H1 (cell line): ENCODE measurements at regions not wholly inside any gene's neighbourhood (a gene's known extent, or its start where the extent isn't known, plus 50 kb on each side); places are given as distances from the start of the nearest gene placed in this dataset.

Experiments used
- CTCF ChIA-PET: fragments of 300-600 bp; sonication (Branson Sonifier 250); formaldehyde crosslinking; loops from one replicate; lab custom pipeline; 2021; ENCODE audit not compliant: partially characterized antibody; lab: Charles Lee
- POLR2A ChIA-PET: fragments of 300-600 bp; sonication (Branson Sonifier 250); formaldehyde crosslinking; loops from one replicate; lab custom pipeline; 2021; ENCODE audit warnings: inconsistent platforms; ENCODE audit not compliant: partially characterized antibody; lab: Charles Lee
- DNase-seq, 2 experiments: peaks; one replicate each; pipeline versions ENCODE4 v3.0.0 to v3.0.0-alpha.2; 2010 to 2022; ENCODE audit warnings: low spot score in 2 of 2, low read depth in 1 of 2, mixed read lengths in 1 of 2
- FAIRE-seq: peaks from 2 replicates; lab custom pipeline; 2011; peaks lifted over from hg19 to GRCh38; lab: Jason Lieb, UNC
- H2AFZ ChIP-seq: 2 replicates; pipeline ENCODE4 v1.8.1; 2012; ENCODE audit warnings: low read length, inconsistent platforms
- H2AK5ac ChIP-seq: 2 replicates; pipeline ENCODE4 v1.6.1; 2013; ENCODE audit warnings: low read depth, low read length
- H2BK120ac ChIP-seq: replicated peaks from 2 replicates; pipeline ENCODE3; 2013; ENCODE audit warnings: low read depth, low read length, inconsistent platforms
- H2BK12ac ChIP-seq: 2 replicates; pipeline ENCODE4 v1.6.1; 2013; ENCODE audit warnings: low read depth, low read length
- H2BK15ac ChIP-seq: 2 replicates; pipeline ENCODE4 v1.6.1; 2013; ENCODE audit warnings: low read length
- H2BK20ac ChIP-seq: 2 replicates; pipeline ENCODE4 v1.6.1; 2013; ENCODE audit warnings: low read length
- H2BK5ac ChIP-seq: 2 replicates; pipeline ENCODE4 v1.6.1; 2013; ENCODE audit warnings: low read depth, low read length
- H3K14ac ChIP-seq: 2 replicates; pipeline ENCODE4 v1.6.1; 2013; ENCODE audit warnings: inconsistent platforms; ENCODE audit not compliant: insufficient read length
- H3K18ac ChIP-seq: 2 replicates; pipeline ENCODE4 v1.6.1; 2013; ENCODE audit warnings: low read length; ENCODE audit errors: extremely low read depth
- H3K23ac ChIP-seq: 2 replicates; pipeline ENCODE4 v1.6.1; 2013; ENCODE audit warnings: inconsistent platforms; ENCODE audit not compliant: insufficient read length
- H3K23me2 ChIP-seq: 2 replicates; pipeline ENCODE4 v1.6.1; 2013; ENCODE audit warnings: low read depth, low read length
- H3K27ac ChIP-seq: 2 replicates; pipeline ENCODE4 v1.6.1; 2011; ENCODE audit warnings: low read depth, low read length, inconsistent platforms
- H3K27me3 ChIP-seq, 4 experiments: replicated peaks in 1 of 4; 1 replicate in 1 of 4; 2 replicates in 3 of 4; pipeline versions ENCODE4 v1.6.1 to v1.8.1; 2011 to 2013; ENCODE audit warnings: low read length in 3 of 4, mild to moderate bottlenecking in 3 of 4, inconsistent platforms in 2 of 4, mixed read lengths in 2 of 4, moderate library complexity in 1 of 4; ENCODE audit not compliant: control insufficient read depth in 3 of 4, insufficient read depth in 3 of 4; ENCODE audit errors: extremely low read depth in 1 of 4
- H3K36me3 ChIP-seq, 4 experiments: 2 replicates each; pipeline versions ENCODE4 v1.6.1 to v1.8.1; 2011 to 2013; ENCODE audit warnings: mild to moderate bottlenecking in 4 of 4, low read length in 3 of 4, moderate library complexity in 2 of 4, control low read depth in 1 of 4, inconsistent platforms in 1 of 4; ENCODE audit not compliant: insufficient read depth in 4 of 4, control insufficient read depth in 2 of 4
- H3K4ac ChIP-seq: replicated peaks from 2 replicates; pipeline ENCODE3; 2013; ENCODE audit warnings: low read length, low read depth, mixed read lengths, inconsistent platforms; ENCODE audit not compliant: insufficient read length
- H3K4me1 ChIP-seq, 4 experiments: replicated peaks in 1 of 4; 1 replicate in 1 of 4; 2 replicates in 3 of 4; pipeline versions ENCODE4 v1.6.1 to v1.8.1; 2011 to 2013; ENCODE audit warnings: low read length in 3 of 4, inconsistent platforms in 2 of 4, mixed read lengths in 1 of 4; ENCODE audit not compliant: insufficient read depth in 4 of 4, control insufficient read depth in 3 of 4
- H3K4me2 ChIP-seq, 2 experiments: 2 replicates each; pipeline versions ENCODE4 v1.6.1 to v1.8.1; 2011 to 2013; ENCODE audit warnings: low read depth in 2 of 2, low read length in 2 of 2, control low read depth in 1 of 2, inconsistent platforms in 1 of 2, mild to moderate bottlenecking in 1 of 2; ENCODE audit not compliant: insufficient read depth in 1 of 2
- H3K4me3 ChIP-seq, 4 experiments: fragments of 200-600, 300-600 bp in 1 of 4; sonication (generic), shearing (Covaris generic), sonication (Bioruptor Twin) in 1 of 4; 2 replicates each; pipeline versions ENCODE4 v1.5.1 to v1.8.1; 2011 to 2016; ENCODE audit warnings: low read length in 4 of 4, low read depth in 3 of 4, control low read depth in 2 of 4, inconsistent platforms in 2 of 4, mild to moderate bottlenecking in 2 of 4, mixed read lengths in 1 of 4, moderate library complexity in 1 of 4; ENCODE audit not compliant: insufficient read depth in 2 of 4; ENCODE audit errors: extremely low read depth in 1 of 4
- H3K56ac ChIP-seq: replicated peaks from 2 replicates; pipeline ENCODE3; 2013; ENCODE audit warnings: low read depth, mild to moderate bottlenecking, mixed read lengths, low read length, inconsistent platforms; ENCODE audit not compliant: insufficient read length
- H3K79me1 ChIP-seq: 2 replicates; pipeline ENCODE4 v1.6.1; 2013; ENCODE audit warnings: low read depth, low read length, control low read depth
- H3K79me2 ChIP-seq, 2 experiments: 2 replicates each; pipeline versions ENCODE4 v1.6.1 to v1.8.1; 2012 to 2013; ENCODE audit warnings: low read length in 2 of 2, mild to moderate bottlenecking in 2 of 2, inconsistent platforms in 1 of 2; ENCODE audit not compliant: insufficient read depth in 2 of 2, control insufficient read depth in 1 of 2
- H3K9ac ChIP-seq, 4 experiments: replicated peaks in 1 of 4; 1 replicate in 1 of 4; 2 replicates in 3 of 4; pipeline versions ENCODE4 v1.6.1 to v1.8.1; 2011 to 2013; ENCODE audit warnings: low read depth in 3 of 4, low read length in 3 of 4, control low read depth in 2 of 4, mild to moderate bottlenecking in 2 of 4, moderate library complexity in 2 of 4, inconsistent platforms in 1 of 4; ENCODE audit errors: extremely low read depth in 1 of 4
- H3K9me3 ChIP-seq, 2 experiments: 2 replicates each; pipeline versions ENCODE4 v1.6.1 to v1.8.1; 2012 to 2013; ENCODE audit warnings: mild to moderate bottlenecking in 2 of 2, moderate library complexity in 2 of 2, control low read depth in 1 of 2, inconsistent platforms in 1 of 2, low read depth in 1 of 2, low read length in 1 of 2, mixed read lengths in 1 of 2; ENCODE audit not compliant: insufficient read depth in 2 of 2
- H4K20me1 ChIP-seq, 2 experiments: replicated peaks in 1 of 2; 2 replicates each; pipeline versions ENCODE3 to v1.8.1; 2011 to 2013; ENCODE audit warnings: inconsistent platforms in 2 of 2, low read length in 2 of 2, mild to moderate bottlenecking in 1 of 2; ENCODE audit not compliant: insufficient read depth in 2 of 2, control insufficient read depth in 1 of 2
- H4K5ac ChIP-seq: 2 replicates; pipeline ENCODE4 v1.6.1; 2013; ENCODE audit warnings: low read length, low read depth, mixed read lengths, inconsistent platforms; ENCODE audit not compliant: insufficient read length
- H4K8ac ChIP-seq: 2 replicates; pipeline ENCODE4 v1.8.0; 2013; ENCODE audit warnings: mild to moderate bottlenecking, moderate library complexity, low read length, inconsistent platforms; ENCODE audit not compliant: insufficient read depth; ENCODE audit errors: extremely low read depth
- H4K91ac ChIP-seq: replicated peaks from 2 replicates; pipeline ENCODE3; 2013; ENCODE audit warnings: low read length, mixed read lengths, inconsistent platforms; ENCODE audit not compliant: insufficient read length
- FOSL1 ChIP-seq: IDR thresholded peaks from 2 replicates; pipeline ENCODE4 v1.6.1; 2011; ENCODE audit warnings: mild to moderate bottlenecking, low read depth, low read length, moderate library complexity; ENCODE audit not compliant: insufficient read depth
- KDM4A ChIP-seq: IDR thresholded peaks from one replicate; pipeline ENCODE4 v1.7.1; 2012; ENCODE audit warnings: low read depth, mild to moderate bottlenecking, moderate library complexity, low read length, inconsistent platforms; ENCODE audit not compliant: severe bottlenecking
- SIX5 ChIP-seq: IDR thresholded peaks from 2 replicates; pipeline ENCODE4 v1.6.1; 2011; ENCODE audit warnings: mild to moderate bottlenecking, low read depth, low read length
- WGBS, 2 experiments: shearing (Covaris generic) in 1 of 2; methylation state at CpG; one replicate each; pipeline versions ENCODE4 v1.1.6 to v1.1.7; 2013 to 2015; ENCODE audit warnings: low lambda C conversion rate in 2 of 2, mixed read lengths in 2 of 2, inconsistent platforms in 1 of 2, low coverage in 1 of 2, missing lambda C conversion rate in 1 of 2; ENCODE audit not compliant: insufficient replicate concordance in 2 of 2, insufficient coverage in 1 of 2, insufficient read length in 1 of 2; ENCODE audit errors: extremely low coverage in 1 of 2, missing lambda C conversion rate in 1 of 2; 5-methylcytosine and 5-hydroxymethylcytosine counted together
- TF ChIP-seq, protein P1 (sequence below): IDR thresholded peaks from 2 replicates; pipeline ENCODE4 v1.6.1; 2012; ENCODE audit warnings: low read length, inconsistent platforms

DNA sequence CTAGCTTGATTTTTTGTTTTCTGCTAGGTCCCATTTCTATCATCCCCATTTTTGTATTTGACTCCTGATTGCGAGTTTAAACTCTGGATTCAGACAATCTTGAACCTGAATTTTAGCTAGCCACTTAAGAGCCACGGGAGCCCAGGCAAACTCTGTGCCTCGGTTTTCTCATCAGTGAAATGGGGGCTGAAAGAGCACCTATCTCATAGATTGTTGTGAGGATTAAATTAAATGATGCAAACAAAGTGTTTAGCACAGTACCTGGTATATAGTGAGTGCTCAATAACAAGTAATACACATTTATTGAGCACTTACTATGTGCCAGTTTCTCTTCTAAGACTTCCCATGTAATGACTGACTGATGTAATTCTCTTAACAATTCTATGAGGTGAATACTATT lies 158.1 kb upstream of the POU3F1 start:
- Histone ChIP-seq H3K36me3 (no peaks in the 10 kb centered on the region), H3K56ac (no peak overlapping the region), H3K23ac (no peak overlapping the region), H2AK5ac (no peak overlapping the region), H3K18ac (no peak overlapping the region), H2BK15ac (no peak overlapping the region), H3K4me1 (peaks cover 0 to 4% (median under 1%) of the 10 kb centered on the region in 4 experiments; a peak in 2 of 7 replicates), H2BK20ac (no peak overlapping the region), H3K27me3 (no peaks in the 10 kb centered on the region), H2AFZ (no peak overlapping the region), H3K9me3 (peaks cover 0 to 4% of the 10 kb centered on the region in 2 experiments; a peak in 2 of 4 replicates), H4K20me1 (no peaks in the 10 kb centered on the region), H2BK12ac (no peak overlapping the region), H3K4me3 (no peak overlapping the region), H3K4ac (no peak overlapping the region), H3K79me2 (no peaks in the 10 kb centered on the region), H3K14ac (no peak overlapping the region), H3K9ac (no peak overlapping the region), H2BK5ac (no peak overlapping the region), H3K27ac (no peak overlapping the region), H2BK120ac (no peak overlapping the region), H4K8ac (no peak overlapping the region), H4K91ac (no peak overlapping the region), H3K79me1 (no peaks in the 10 kb centered on the region), H4K5ac (no peak overlapping the region), H3K4me2 (no peak overlapping the region), H3K23me2 (no peaks in the 10 kb centered on the region)
- POLR2A ChIA-PET: no interaction called here
- CTCF ChIA-PET: interaction anchor here (1.7 to 1.9 kb wide), 2 partner anchors 12 to 15 kb away, joined by 4 read pairs; no protein-coding TSS in a partner anchor
- WGBS, 2 experiments: 90% methylated on average over 3 of the region's 3 CpGs; no CpG with 5 or more reads in 1 of the 2 experiments
- no peak for FAIRE-seq
- no peak for DNase-seq
- TF ChIP-seq SIX5 (no peak), KDM4A (no peak), FOSL1 (no peak)
- TF ChIP-seq, protein P1, sequence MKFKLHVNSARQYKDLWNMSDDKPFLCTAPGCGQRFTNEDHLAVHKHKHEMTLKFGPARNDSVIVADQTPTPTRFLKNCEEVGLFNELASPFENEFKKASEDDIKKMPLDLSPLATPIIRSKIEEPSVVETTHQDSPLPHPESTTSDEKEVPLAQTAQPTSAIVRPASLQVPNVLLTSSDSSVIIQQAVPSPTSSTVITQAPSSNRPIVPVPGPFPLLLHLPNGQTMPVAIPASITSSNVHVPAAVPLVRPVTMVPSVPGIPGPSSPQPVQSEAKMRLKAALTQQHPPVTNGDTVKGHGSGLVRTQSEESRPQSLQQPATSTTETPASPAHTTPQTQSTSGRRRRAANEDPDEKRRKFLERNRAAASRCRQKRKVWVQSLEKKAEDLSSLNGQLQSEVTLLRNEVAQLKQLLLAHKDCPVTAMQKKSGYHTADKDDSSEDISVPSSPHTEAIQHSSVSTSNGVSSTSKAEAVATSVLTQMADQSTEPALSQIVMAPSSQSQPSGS: no peak
